ENCODE measurements at regions not wholly inside any gene's neighbourhood (a gene's known extent, or its start where the extent isn't known, plus 50 kb on each side); places are given as distances from the start of the nearest gene placed in this dataset.

- Mint-ChIP-seq H3K4me3 (no peak overlapping the region), H3K4me1 (peaks cover 13% of the 10 kb centered on the region), H3K27me3 (ENCODE audit: low read depth in 3 of 3) (peaks cover 4 to 11% (median 8%) of the 10 kb centered on the region in 3 donors), H3K9me3 (peaks cover 19 to 34% (median 31%) of the 10 kb centered on the region in 7 donors), H3K36me3 (no peaks in the 10 kb centered on the region), H3K27ac (no peak overlapping the region)
- no peak for DNase-seq
- intact Hi-C loops (cut with micrococcal nuclease), result no loop called here
- WGBS (ENCODE audit: insufficient coverage), result 80% methylated on average over 1 of the region's 2 CpGs
- no peak overlapping the region for H3K4me2 ChIP-seq (replicated peaks; ENCODE audit: extremely low read depth, low read length, poor library complexity, severe bottlenecking)
- no peaks in the 10 kb centered on the region for H3K36me3 ChIP-seq (replicated peaks in 1 of 2; ENCODE audit: control insufficient read depth in 1 of 2, insufficient read depth in 2 of 2, low read length in 2 of 2)
- H3K79me2 ChIP-seq (ENCODE audit: insufficient read depth, low read length), result no peaks in the 10 kb centered on the region
- H3K9me3 ChIP-seq (replicated peaks in 1 of 2; ENCODE audit: control insufficient read depth in 1 of 2, insufficient read depth in 1 of 2, low read length in 2 of 2), result peaks cover 20 to 26% of the 10 kb centered on the region in 2 donors
- H3K9ac ChIP-seq (ENCODE audit: insufficient read depth, low read length, poor library complexity, severe bottlenecking), result no peak overlapping the region
- TF ChIP-seq, protein P1, sequence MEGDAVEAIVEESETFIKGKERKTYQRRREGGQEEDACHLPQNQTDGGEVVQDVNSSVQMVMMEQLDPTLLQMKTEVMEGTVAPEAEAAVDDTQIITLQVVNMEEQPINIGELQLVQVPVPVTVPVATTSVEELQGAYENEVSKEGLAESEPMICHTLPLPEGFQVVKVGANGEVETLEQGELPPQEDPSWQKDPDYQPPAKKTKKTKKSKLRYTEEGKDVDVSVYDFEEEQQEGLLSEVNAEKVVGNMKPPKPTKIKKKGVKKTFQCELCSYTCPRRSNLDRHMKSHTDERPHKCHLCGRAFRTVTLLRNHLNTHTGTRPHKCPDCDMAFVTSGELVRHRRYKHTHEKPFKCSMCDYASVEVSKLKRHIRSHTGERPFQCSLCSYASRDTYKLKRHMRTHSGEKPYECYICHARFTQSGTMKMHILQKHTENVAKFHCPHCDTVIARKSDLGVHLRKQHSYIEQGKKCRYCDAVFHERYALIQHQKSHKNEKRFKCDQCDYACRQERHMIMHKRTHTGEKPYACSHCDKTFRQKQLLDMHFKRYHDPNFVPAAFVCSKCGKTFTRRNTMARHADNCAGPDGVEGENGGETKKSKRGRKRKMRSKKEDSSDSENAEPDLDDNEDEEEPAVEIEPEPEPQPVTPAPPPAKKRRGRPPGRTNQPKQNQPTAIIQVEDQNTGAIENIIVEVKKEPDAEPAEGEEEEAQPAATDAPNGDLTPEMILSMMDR (IDR thresholded peaks at IDR 0.05), result no peak
- H3K4me1 ChIP-seq (ENCODE audit: control insufficient read depth in 1 of 2, insufficient read depth in 2 of 2, low read length in 2 of 2), result peaks cover 13 to 14% of the 10 kb centered on the region in 2 donors
- no peaks in the 10 kb centered on the region for H4K20me1 ChIP-seq (ENCODE audit: insufficient read depth, low read length)
- no peak overlapping the region for H2AFZ ChIP-seq (ENCODE audit: insufficient read depth, low read depth, low read length, poor library complexity, severe bottlenecking)
- H3K4me3 ChIP-seq (replicated peaks in 1 of 3; ENCODE audit: low read depth in 2 of 3, low read length in 3 of 3), result no peak overlapping the region
- no peak overlapping the region for H3K27ac ChIP-seq (ENCODE audit: low read depth in 1 of 2, low read length in 2 of 2)
- H3K27me3 ChIP-seq (ENCODE audit: control insufficient read depth in 2 of 2, insufficient read depth in 2 of 2, low read length in 2 of 2), result no peaks in the 10 kb centered on the region
Observed at GRCh38 chr7:45401155-45401554, 173.0 kb upstream of the ADCY1 start.

DNA sequence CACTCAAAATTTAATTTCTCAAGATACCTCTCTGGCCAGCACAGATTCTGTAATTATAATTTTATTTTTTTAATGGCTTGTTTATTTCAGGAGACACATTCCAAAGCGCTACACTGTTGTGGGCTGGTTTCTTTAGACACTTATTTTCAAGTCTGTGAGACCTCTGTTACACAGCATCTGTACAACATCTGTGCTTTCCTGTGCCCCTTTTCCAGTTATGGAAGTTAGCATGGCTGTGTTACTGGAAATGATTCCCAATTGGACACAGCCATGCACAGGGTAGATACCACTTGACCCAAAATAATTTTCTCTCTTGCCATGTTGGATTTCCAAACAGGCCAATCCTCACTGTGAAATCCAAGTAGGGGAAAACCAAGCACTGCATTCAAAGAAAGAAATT, 172.3 kb upstream of the ADCY1 start:
- no peaks in the 10 kb centered on the region for H3K36me3 Mint-ChIP-seq
- H3K27ac Mint-ChIP-seq, result no peak overlapping the region
- peaks cover 13 to 26% of the 10 kb centered on the region in 2 donors for H3K9me3 ChIP-seq (replicated peaks in 1 of 2; ENCODE audit: control insufficient read depth in 1 of 2, insufficient read depth in 1 of 2, low read length in 2 of 2)
- H3K27ac ChIP-seq (ENCODE audit: low read depth in 1 of 2, low read length in 2 of 2), result no peak overlapping the region
- H3K4me3 ChIP-seq (replicated peaks in 1 of 3; ENCODE audit: low read depth in 2 of 3, low read length in 3 of 3), result no peak overlapping the region
- intact Hi-C loops (cut with micrococcal nuclease), result no loop called here
- no peaks in the 10 kb centered on the region for H4K20me1 ChIP-seq (ENCODE audit: insufficient read depth, low read length)
- DNase-seq, result no peak
- no peak overlapping the region for H3K4me3 Mint-ChIP-seq
- WGBS (ENCODE audit: insufficient coverage), result no CpG with 5 or more reads among the region's 1 CpG
- H3K79me2 ChIP-seq (ENCODE audit: insufficient read depth, low read length), result no peaks in the 10 kb centered on the region
- no peak overlapping the region for H3K4me2 ChIP-seq (replicated peaks; ENCODE audit: extremely low read depth, low read length, poor library complexity, severe bottlenecking)
- no peaks in the 10 kb centered on the region for H3K36me3 ChIP-seq (replicated peaks in 1 of 2; ENCODE audit: control insufficient read depth in 1 of 2, insufficient read depth in 2 of 2, low read length in 2 of 2)
- no peak overlapping the region for H3K9ac ChIP-seq (ENCODE audit: insufficient read depth, low read length, poor library complexity, severe bottlenecking)
- peaks cover 4 to 11% (median 11%) of the 10 kb centered on the region in 3 donors for H3K27me3 Mint-ChIP-seq (ENCODE audit: low read depth in 3 of 3)
- peaks cover 13% of the 10 kb centered on the region for H3K4me1 Mint-ChIP-seq
- TF ChIP-seq, protein P1 (IDR thresholded peaks at IDR 0.05), result no peak
- peaks cover 13 to 14% of the 10 kb centered on the region in 2 donors for H3K4me1 ChIP-seq (ENCODE audit: control insufficient read depth in 1 of 2, insufficient read depth in 2 of 2, low read length in 2 of 2)
- H3K27me3 ChIP-seq (ENCODE audit: control insufficient read depth in 2 of 2, insufficient read depth in 2 of 2, low read length in 2 of 2), result no peaks in the 10 kb centered on the region
- H3K9me3 Mint-ChIP-seq, result peaks cover 17 to 34% (median 30%) of the 10 kb centered on the region in 7 donors
- no peak overlapping the region for H2AFZ ChIP-seq (ENCODE audit: insufficient read depth, low read depth, low read length, poor library complexity, severe bottlenecking)
